ENCODE measurements at regions not wholly inside any gene's neighbourhood (a gene's known extent, or its start where the extent isn't known, plus 50 kb on each side); places are given as distances from the start of the nearest gene placed in this dataset.

DNA sequence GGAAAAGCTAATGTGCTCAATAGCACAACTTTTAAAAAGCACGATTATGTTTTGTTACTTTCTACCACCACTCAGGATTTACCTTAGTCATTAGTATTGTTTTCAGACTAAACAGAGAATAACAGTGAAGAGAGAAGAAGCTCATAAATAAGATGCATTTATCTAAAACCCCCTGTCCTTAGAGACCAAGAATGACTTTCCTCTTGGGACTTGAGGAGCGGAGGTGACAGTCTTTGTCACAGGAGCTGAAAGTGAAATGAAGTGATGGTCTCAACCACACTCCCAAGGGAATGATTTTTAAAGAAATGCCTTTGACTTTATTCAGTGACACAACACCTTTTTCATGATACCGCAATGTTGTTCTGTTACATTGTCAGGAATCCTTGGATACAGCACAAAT is 190.6 kb upstream of the NBEA start:
- TF ChIP-seq CTCF (IDR thresholded peaks at IDR 0.05; ENCODE audit: insufficient read depth, low read length) (no peak), POLR2AphosphoS5 (IDR thresholded peaks at IDR 0.05; ENCODE audit: low read depth) (no peak), SPI1 (IDR thresholded peaks at IDR 0.05; ENCODE audit: borderline replicate concordance, low read depth) (no peak)

All from HL-60 (cell line).